Lower leg skin (tissue), 3 donors: ENCODE measurements at regions not wholly inside any gene's neighbourhood (a gene's known extent, or its start where the extent isn't known, plus 50 kb on each side); places are given as distances from the start of the nearest gene placed in this dataset.

ENCODE experiments used
- POLR2A ChIP-seq, 2 donors: fragments of 450-650 bp; IDR thresholded peaks; one replicate each; pipeline ENCODE4 v1.6.1; 2016 to 2017; ENCODE audit warnings: antibody characterized with exemption in 2 of 2, mild to moderate bottlenecking in 1 of 2, moderate library complexity in 1 of 2
- TF ChIP-seq, protein P1 (sequence below), 3 donors: fragments of 450-650 bp; IDR thresholded peaks; one replicate each; pipeline ENCODE4 v1.5.1; 2016; ENCODE audit warnings: antibody characterized with exemption in 3 of 3, mild to moderate bottlenecking in 3 of 3, moderate library complexity in 2 of 3

GRCh38 chr16:51773071-51773890 is 622.2 kb upstream of the SALL1 start:
- TF ChIP-seq, protein P1, sequence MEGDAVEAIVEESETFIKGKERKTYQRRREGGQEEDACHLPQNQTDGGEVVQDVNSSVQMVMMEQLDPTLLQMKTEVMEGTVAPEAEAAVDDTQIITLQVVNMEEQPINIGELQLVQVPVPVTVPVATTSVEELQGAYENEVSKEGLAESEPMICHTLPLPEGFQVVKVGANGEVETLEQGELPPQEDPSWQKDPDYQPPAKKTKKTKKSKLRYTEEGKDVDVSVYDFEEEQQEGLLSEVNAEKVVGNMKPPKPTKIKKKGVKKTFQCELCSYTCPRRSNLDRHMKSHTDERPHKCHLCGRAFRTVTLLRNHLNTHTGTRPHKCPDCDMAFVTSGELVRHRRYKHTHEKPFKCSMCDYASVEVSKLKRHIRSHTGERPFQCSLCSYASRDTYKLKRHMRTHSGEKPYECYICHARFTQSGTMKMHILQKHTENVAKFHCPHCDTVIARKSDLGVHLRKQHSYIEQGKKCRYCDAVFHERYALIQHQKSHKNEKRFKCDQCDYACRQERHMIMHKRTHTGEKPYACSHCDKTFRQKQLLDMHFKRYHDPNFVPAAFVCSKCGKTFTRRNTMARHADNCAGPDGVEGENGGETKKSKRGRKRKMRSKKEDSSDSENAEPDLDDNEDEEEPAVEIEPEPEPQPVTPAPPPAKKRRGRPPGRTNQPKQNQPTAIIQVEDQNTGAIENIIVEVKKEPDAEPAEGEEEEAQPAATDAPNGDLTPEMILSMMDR (IDR thresholded peaks at IDR 0.05) = no peak
- no peak for TF ChIP-seq POLR2A (IDR thresholded peaks at IDR 0.05)
